NOMO-1 treated with dmso at 0.1 percent for 144 hours (cell line): ENCODE measurements at regions not wholly inside any gene's neighbourhood (a gene's known extent, or its start where the extent isn't known, plus 50 kb on each side); places are given as distances from the start of the nearest gene placed in this dataset.

Experiments used
- DNase-seq: peaks from one replicate; lab custom pipeline; 2025; ENCODE audit not compliant: unreplicated experiment; lab: John Stamatoyannopoulos, UW

GRCh38 chr2:156165742-156166141 is 166.8 kb downstream of the NR4A2 start:
- no peak for DNase-seq

DNA sequence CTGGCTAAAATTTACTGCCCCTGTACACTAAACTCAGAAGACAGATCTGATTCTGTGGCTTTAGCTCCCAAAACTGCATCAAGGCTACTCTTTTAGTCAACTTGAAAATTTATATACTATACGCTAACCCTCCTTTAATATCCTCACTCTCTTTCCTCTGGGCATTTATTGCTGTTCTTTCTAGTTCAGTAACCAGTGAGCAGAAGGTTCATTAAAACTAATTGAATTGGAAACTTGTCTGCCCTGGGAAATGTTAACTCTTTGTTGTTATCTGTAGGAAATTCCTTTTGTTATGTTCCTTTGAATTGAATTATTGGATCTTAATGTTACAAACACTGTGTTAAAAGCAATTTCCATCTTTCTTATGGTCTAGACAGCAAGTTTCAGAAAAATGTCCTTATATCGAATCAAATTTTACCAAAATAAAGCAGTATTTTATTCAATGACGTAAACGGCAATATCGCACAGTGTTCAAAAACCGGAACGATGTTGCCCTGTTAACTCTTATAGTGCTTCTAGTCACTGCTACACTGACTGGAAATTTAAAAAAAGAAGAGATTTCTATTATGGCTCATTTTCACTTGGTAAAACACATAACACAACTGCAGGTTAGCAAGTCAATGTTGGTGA is 168.3 kb downstream of the NR4A2 start:
- no peak for DNase-seq

DNA sequence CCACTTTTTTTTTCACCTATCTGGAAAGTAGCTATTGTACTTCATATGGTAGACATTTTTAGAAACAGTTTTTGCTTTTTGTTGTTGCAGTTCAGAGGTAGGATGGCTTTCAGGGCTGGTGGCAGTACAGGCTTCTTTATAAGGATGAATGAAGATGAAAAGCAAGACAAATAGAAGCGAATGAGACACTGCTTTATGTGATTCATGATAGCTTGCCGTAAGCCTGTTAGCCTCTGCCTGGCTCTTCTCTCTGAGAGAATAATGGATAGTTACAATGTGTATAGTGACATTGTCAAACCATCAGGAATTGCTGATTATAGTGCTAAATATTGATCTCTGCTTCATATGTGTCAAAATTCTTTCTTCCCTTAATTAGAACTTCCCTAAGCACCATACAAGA is 173.7 kb downstream of the NR4A2 start:
- DNase-seq: no peak

- no peak for DNase-seq
Observed at GRCh38 chr2:156157670-156158069, 174.9 kb downstream of the NR4A2 start.

DNA sequence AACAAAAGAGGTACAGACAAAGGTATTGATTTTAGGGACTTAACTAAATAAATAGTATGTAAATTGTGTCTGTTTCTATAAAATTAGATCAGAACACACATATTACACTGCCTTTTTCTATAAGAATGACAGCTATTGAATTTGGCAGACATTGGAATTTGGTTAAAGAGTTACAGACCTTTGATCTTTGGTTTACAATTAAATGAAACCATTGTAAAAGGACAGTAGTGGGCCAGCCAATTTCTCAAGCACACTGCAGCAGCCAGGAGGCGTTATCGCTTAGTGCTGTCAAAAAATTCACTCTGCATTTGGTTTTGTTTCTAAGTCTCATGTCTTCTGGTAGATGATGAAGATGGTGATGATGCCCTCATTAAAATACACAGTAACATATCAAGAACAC is 175.9 kb downstream of the NR4A2 start:
- no peak for DNase-seq

- DNase-seq: no peak
Observed at GRCh38 chr2:156155319-156155718, 177.2 kb downstream of the NR4A2 start.

- no peak for DNase-seq
Observed at GRCh38 chr2:156151351-156151750, 181.2 kb downstream of the NR4A2 start.

DNA sequence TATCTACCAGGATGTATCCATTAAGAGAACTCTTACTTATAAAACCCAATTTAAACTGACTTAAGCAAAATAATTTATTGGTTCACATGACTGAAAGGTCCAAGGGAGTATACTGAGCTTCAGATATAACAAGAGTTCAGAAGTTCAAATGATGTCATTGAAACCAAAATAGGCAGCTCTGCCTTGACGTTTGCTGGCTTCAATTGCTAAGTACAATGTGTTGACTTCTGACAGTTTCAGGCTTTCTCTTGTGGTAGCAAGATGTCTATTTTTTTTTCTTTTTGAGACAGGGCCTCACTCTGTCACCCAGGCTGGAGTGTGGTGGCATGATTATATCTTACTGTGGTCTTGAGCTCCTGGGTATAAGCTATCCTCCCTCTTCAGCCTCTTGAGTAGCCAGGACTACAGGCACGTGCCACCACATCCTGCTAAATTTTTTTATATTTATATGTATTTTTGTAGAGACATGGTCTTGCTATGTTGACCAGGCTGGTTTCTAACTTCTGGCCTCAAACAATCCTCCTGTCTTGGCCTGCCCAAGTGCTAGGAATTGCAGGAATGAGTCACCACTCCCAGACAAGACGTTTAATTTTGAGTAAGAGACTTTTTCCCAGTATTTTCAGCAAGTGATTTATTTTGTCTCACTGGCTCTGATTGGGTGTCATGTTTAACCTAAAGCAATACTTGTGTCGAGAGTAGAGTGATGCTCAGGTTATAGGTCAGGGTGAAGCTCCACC is 184.8 kb downstream of the NR4A2 start:
- DNase-seq: no peak

GRCh38 chr2:156145976-156146375 is 186.5 kb downstream of the NR4A2 start:
- DNase-seq: no peak

GRCh38 chr2:156145469-156145868 is 187.1 kb downstream of the NR4A2 start:
- no peak for DNase-seq

DNA sequence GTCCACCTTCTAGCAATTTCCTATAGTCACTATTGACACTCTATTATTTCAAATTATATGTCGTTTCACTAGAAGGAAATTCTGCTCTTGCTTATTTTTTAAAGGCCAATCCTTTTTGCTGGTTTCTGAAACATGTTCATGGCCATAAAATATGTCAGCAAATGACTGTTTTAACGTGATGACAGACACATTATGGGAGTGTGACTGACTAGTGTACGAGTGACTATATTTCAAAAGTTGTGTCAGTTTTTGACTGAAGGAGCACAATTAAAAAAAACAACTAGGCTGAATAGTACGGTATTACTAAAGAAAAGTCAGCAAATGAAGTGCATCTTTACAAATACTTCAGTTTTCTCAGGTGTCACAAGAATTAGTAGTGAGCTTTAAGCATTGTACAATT is 196.0 kb downstream of the NR4A2 start:
- DNase-seq: no peak

- no peak for DNase-seq
Observed at GRCh38 chr2:156134887-156135286, 197.6 kb downstream of the NR4A2 start.

DNA sequence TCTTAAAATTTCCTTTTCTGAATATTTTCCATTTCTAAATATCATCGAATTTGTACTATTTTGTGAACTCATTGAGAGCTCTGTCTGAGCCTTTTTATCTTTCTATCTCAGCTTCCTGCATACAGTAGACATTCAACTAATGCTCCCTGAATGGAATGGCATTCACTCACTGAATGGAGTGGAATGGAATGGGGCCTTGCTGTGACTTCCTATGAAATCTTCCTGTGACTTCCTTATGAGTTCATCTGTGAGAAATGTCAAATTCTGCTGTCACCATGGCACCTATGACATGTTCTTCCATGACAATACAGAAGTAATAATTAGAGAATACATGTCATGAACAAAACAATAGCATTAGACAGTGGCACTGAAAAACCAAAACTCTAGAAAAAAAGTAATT is 199.6 kb downstream of the NR4A2 start:
- no peak for DNase-seq

GRCh38 chr2:156132130-156132529 is 200.4 kb downstream of the NR4A2 start:
- no peak for DNase-seq

DNA sequence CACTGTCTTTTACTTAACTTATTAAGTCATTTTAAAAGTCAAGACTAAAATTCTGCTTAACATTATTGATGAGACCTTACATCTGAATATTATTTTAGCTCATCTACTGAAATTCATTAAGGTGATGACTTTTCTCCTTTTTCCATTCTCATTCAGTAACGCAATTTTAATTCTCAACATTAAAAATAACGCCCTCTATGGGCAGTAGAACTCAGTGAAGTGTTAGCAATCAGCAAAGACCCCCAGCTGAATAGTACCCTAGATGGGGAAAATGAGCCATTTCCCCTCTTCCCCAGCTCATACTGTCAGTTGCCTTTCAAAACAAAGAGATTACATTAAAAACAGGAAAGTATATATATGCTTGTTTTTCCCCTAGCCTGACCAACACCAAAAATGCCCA is 203.3 kb downstream of the NR4A2 start:
- DNase-seq: no peak

GRCh38 chr2:156125018-156125417 is 207.5 kb downstream of the NR4A2 start:
- DNase-seq: no peak

GRCh38 chr2:156124458-156124857 is 208.1 kb downstream of the NR4A2 start:
- no peak for DNase-seq

- no peak for DNase-seq
Observed at GRCh38 chr2:156118753-156119416, 213.6 kb downstream of the NR4A2 start.

DNA sequence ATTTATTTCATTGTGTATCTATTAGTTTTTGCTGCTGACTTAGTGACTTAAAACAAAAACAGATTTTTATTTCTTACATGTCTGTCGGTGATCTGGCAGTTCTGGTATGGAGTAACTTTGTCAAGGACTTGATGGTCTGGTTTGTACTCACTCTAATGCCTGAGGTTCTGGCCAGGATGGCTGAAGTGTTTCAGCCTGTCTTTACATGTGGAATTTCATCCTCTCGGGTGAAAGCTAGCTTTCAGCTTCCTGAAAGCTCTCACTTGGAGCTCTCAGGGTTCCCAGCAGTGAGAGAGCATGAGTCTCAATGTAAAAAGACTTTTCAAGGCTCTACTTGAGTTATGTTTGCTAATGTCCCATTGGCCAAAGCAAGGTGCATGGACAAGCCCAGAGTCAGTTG is 216.4 kb downstream of the NR4A2 start:
- no peak for DNase-seq

DNA sequence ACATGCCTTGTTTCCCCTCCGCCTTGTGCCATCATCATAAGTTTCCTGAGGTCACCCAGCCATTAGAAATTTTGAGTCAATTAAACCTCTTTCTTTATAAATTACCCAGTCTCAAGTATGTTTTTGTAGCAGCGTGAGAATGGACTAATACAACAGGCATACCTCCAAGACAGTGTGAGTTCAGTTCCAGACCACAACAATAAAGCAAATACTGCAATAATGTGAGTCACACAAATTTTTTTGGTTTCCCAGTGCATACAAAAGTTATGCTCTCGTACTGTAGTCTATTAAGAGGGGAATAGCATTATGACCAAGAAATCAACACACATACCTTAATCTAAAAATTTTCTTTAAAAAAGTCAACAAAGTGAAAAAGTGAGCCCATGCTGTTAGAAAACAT is 217.2 kb downstream of the NR4A2 start:
- DNase-seq: no peak

- DNase-seq: no peak
Observed at GRCh38 chr2:156112323-156112722, 220.2 kb downstream of the NR4A2 start.

DNA sequence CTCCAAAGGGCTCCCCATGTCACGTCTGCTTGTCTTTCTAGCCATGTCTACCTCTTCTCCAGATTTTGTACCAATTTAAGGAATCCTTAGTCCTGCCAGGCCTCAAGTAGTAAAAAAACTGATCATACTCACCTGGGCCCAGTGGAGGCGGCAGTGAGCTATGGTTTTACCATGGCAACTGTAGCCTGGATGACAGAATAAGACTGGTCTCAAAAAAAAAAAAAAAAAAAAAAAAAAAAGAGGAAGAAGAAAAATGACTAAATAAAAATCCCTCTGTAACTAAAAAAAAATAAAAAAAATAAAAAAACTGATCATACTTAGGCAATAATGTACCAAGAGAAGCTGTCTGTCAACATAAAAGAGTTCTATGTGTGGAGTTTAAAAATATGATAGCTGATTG is 221.6 kb downstream of the NR4A2 start:
- peak; percentile 46 for DNase-seq
